SU-DHL-6 (cell line): ENCODE measurements at regions not wholly inside any gene's neighbourhood (a gene's known extent, or its start where the extent isn't known, plus 50 kb on each side); places are given as distances from the start of the nearest gene placed in this dataset.

ENCODE experiments used
- H2AFZ ChIP-seq: fragments of 200-600 bp; sonication (generic); 2 replicates; pipeline ENCODE4 v1.6.1; 2014; ENCODE audit warnings: low read depth, mild to moderate bottlenecking, moderate library complexity, mixed read lengths, antibody characterized with exemption, low read length; ENCODE audit not compliant: severe bottlenecking
- H3F3A ChIP-seq: fragments of 200-600 bp; shearing (Covaris generic); 2 replicates; pipeline ENCODE4 v1.6.0; 2016; ENCODE audit warnings: antibody characterized with exemption, mild to moderate bottlenecking; ENCODE audit not compliant: insufficient read depth
- H3K27ac ChIP-seq: fragments of 200-600 bp; sonication (generic); 2 replicates; pipeline ENCODE4 v1.5.1; 2016; ENCODE audit warnings: low read depth, mild to moderate bottlenecking, low read length, moderate library complexity, mixed read lengths
- H3K27me3 ChIP-seq: fragments of 200-600 bp; sonication (generic), shearing (Covaris generic); 2 replicates; pipeline ENCODE4 v1.6.0; 2014; ENCODE audit warnings: mild to moderate bottlenecking, low read length
- H3K36me3 ChIP-seq: fragments of 200-600 bp; sonication (generic); 2 replicates; pipeline ENCODE4 v1.6.1; 2014; ENCODE audit warnings: mild to moderate bottlenecking, low read length, mixed read lengths
- H3K4me2 ChIP-seq: fragments of 300-600, 200-600 bp; shearing (Covaris generic), sonication (generic); 2 replicates; pipeline ENCODE4 v1.6.0; 2014; ENCODE audit warnings: low read length, low read depth, mild to moderate bottlenecking; ENCODE audit not compliant: poor library complexity, severe bottlenecking
- H3K4me3 ChIP-seq: fragments of 200-600 bp; sonication (generic); 2 replicates; pipeline ENCODE4 v1.5.1; 2014; ENCODE audit warnings: antibody characterized with exemption, low read length, mild to moderate bottlenecking, mixed read lengths; ENCODE audit not compliant: insufficient read depth, poor library complexity, severe bottlenecking
- H3K79me2 ChIP-seq: fragments of 200-600 bp; sonication (generic); 2 replicates; pipeline ENCODE4 v1.6.1; 2014; ENCODE audit warnings: mild to moderate bottlenecking, low read length, moderate library complexity; ENCODE audit not compliant: insufficient read depth
- H3K9ac ChIP-seq: fragments of 200-600 bp; sonication (generic); 2 replicates; pipeline ENCODE4 v1.7.0; 2014; ENCODE audit warnings: mild to moderate bottlenecking, low read length
- H3K9me2 ChIP-seq: fragments of 200-600 bp; sonication (generic); replicated peaks from 2 replicates; pipeline ENCODE4 v1.6.1; 2014; ENCODE audit warnings: low read length; ENCODE audit not compliant: insufficient read depth
- H3K9me3 ChIP-seq: fragments of 200-600 bp; sonication (generic); 2 replicates; pipeline ENCODE4 v1.6.1; 2014; ENCODE audit warnings: low read length, mixed read lengths; ENCODE audit not compliant: insufficient read depth
- H4K20me1 ChIP-seq: fragments of 200-600 bp; sonication (generic); 2 replicates; pipeline ENCODE4 v1.6.1; 2014; ENCODE audit warnings: low read depth, mild to moderate bottlenecking, antibody characterized with exemption, low read length, moderate library complexity, mixed read lengths
- EZH2phosphoT487 ChIP-seq: fragments of 200-600 bp; sonication (generic), shearing (Covaris generic); conservative IDR thresholded peaks from 2 replicates; pipeline ENCODE4 v1.6.1; 2018; ENCODE audit warnings: mild to moderate bottlenecking, antibody characterized with exemption, low read length, moderate library complexity, mixed read lengths
- TF ChIP-seq, protein P1 (sequence below): fragments of 200-600 bp; sonication (generic); IDR thresholded peaks from one replicate; pipeline ENCODE4 v1.5.1; 2017; ENCODE audit warnings: antibody characterized with exemption, mild to moderate bottlenecking, low read length, moderate library complexity; ENCODE audit not compliant: insufficient read depth, poor library complexity, severe bottlenecking

DNA sequence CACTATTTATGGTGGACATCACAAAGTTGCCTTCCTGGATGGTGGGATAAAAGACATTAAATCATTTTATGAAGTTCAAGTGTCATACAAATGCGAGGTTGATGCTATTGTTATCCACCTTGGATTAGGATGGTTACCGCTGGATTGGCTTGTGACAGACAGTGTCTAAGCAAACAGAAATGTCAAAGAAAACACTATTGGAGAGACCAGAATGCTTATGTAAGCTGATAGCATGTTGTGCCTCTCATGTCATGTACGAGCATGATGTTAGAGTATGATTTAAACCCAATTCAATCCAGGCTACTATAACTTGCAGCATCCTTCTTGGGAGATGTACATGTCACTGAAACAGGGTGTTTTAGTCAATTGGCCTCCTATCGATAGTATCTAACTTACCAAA lies 178.8 kb upstream of the C9orf72 start:
- no peak overlapping the region for H3K27ac ChIP-seq

DNA sequence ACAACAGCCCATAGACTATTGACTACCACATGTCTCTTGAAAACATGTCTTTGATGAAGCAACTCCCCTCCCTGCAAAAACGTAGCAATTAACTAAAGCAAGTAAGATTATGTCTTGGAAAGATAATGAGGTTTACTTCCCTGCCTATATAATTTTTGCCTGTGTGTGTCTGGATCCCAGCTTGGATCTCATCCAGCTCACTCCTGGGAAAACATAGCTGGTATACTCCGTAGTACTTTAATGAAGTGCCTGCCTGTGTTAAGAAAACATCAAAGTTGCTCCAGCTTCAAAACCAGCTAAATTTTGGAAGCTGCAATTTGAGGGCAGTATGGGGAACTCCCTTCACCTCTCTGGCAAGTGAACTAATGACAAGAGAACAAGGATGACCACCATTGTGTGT lies 182.6 kb upstream of the C9orf72 start:
- no peak overlapping the region for H3K27ac ChIP-seq
- no peaks in the 10 kb centered on the region for H3K27me3 ChIP-seq
- no peaks in the 10 kb centered on the region for H3K9me2 ChIP-seq
- H3K79me2 ChIP-seq = no peaks in the 10 kb centered on the region
- H3K9me3 ChIP-seq = no peaks in the 10 kb centered on the region
- H4K20me1 ChIP-seq = no peaks in the 10 kb centered on the region
- H2AFZ ChIP-seq = no peak overlapping the region
- H3F3A ChIP-seq = no peaks in the 10 kb centered on the region
- H3K4me2 ChIP-seq = no peak overlapping the region
- H3K4me3 ChIP-seq = no peak overlapping the region
- no peaks in the 10 kb centered on the region for H3K36me3 ChIP-seq
- H3K9ac ChIP-seq = no peak overlapping the region
- TF ChIP-seq, protein P1, sequence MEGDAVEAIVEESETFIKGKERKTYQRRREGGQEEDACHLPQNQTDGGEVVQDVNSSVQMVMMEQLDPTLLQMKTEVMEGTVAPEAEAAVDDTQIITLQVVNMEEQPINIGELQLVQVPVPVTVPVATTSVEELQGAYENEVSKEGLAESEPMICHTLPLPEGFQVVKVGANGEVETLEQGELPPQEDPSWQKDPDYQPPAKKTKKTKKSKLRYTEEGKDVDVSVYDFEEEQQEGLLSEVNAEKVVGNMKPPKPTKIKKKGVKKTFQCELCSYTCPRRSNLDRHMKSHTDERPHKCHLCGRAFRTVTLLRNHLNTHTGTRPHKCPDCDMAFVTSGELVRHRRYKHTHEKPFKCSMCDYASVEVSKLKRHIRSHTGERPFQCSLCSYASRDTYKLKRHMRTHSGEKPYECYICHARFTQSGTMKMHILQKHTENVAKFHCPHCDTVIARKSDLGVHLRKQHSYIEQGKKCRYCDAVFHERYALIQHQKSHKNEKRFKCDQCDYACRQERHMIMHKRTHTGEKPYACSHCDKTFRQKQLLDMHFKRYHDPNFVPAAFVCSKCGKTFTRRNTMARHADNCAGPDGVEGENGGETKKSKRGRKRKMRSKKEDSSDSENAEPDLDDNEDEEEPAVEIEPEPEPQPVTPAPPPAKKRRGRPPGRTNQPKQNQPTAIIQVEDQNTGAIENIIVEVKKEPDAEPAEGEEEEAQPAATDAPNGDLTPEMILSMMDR = no peak
- TF ChIP-seq EZH2phosphoT487 = no peak

More for the DNA sequence above, 178.8 kb upstream of the C9orf72 start:
- no peaks in the 10 kb centered on the region for H3K36me3 ChIP-seq
- no peaks in the 10 kb centered on the region for H3F3A ChIP-seq
- no peak overlapping the region for H3K9ac ChIP-seq
- TF ChIP-seq, protein P1 = no peak
- no peak for TF ChIP-seq EZH2phosphoT487
- no peaks in the 10 kb centered on the region for H3K79me2 ChIP-seq
- no peaks in the 10 kb centered on the region for H3K9me2 ChIP-seq
- no peak overlapping the region for H3K4me3 ChIP-seq
- H3K4me2 ChIP-seq = no peak overlapping the region
- no peak overlapping the region for H2AFZ ChIP-seq
- no peaks in the 10 kb centered on the region for H3K9me3 ChIP-seq
- no peaks in the 10 kb centered on the region for H4K20me1 ChIP-seq
- no peaks in the 10 kb centered on the region for H3K27me3 ChIP-seq

DNA sequence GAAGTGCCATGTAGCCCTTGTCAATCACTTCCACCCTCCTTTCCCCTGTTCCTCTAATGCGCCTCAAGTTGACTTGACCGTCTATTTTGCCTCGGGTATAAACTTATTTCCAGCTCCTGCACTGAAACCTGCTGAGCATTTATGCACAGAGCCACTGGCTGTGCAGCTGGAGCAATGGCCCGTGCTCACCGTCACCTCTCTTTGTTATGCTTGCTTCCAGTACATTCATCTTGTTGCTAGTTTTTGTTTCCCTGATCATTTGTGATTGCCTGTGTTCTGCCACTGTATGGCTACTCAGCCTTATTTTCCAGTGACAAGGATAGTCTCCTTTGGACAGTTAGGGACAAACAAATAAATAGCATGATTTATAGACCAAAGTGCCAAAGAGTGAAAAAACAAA lies 183.1 kb upstream of the C9orf72 start:
- TF ChIP-seq, protein P1 = no peak
- TF ChIP-seq EZH2phosphoT487 = no peak
- no peaks in the 10 kb centered on the region for H3K27me3 ChIP-seq
- H3K9ac ChIP-seq = no peak overlapping the region
- H3K4me3 ChIP-seq = no peak overlapping the region
- no peaks in the 10 kb centered on the region for H4K20me1 ChIP-seq
- no peaks in the 10 kb centered on the region for H3F3A ChIP-seq
- H3K36me3 ChIP-seq = no peaks in the 10 kb centered on the region
- no peaks in the 10 kb centered on the region for H3K9me3 ChIP-seq
- H2AFZ ChIP-seq = no peak overlapping the region
- no peak overlapping the region for H3K27ac ChIP-seq
- no peaks in the 10 kb centered on the region for H3K9me2 ChIP-seq
- H3K4me2 ChIP-seq = no peak overlapping the region
- no peaks in the 10 kb centered on the region for H3K79me2 ChIP-seq

DNA sequence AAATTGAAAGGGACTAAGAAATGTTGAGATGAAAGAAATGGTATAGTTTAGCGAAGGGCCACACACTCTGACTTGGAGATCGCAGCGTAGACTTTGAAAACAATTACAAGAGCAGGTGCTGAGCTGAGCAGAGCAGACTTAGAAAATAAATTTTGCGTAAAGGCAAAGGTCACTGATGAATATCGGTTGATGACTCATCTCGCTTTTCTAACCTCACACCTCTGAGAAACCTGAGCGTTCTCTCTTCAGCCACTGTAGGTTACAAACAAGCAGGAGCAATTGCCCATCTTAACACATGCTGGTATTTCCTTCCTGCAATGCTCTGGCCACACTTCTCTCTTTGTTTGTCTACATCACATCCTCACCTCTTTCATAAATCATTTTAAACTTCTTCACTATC lies 190.6 kb upstream of the C9orf72 start:
- H3K4me3 ChIP-seq = no peak overlapping the region
- TF ChIP-seq, protein P1 = no peak
- no peak for TF ChIP-seq EZH2phosphoT487
- no peak overlapping the region for H3K4me2 ChIP-seq
- no peaks in the 10 kb centered on the region for H3K9me2 ChIP-seq
- no peak overlapping the region for H3K9ac ChIP-seq
- no peaks in the 10 kb centered on the region for H3F3A ChIP-seq
- no peaks in the 10 kb centered on the region for H3K79me2 ChIP-seq
- H3K36me3 ChIP-seq = no peaks in the 10 kb centered on the region
- no peak overlapping the region for H2AFZ ChIP-seq
- H4K20me1 ChIP-seq = no peaks in the 10 kb centered on the region
- H3K9me3 ChIP-seq = no peaks in the 10 kb centered on the region
- H3K27ac ChIP-seq = no peak overlapping the region
- no peaks in the 10 kb centered on the region for H3K27me3 ChIP-seq
